ENCODE measurements at regions not wholly inside any gene's neighbourhood (a gene's known extent, or its start where the extent isn't known, plus 50 kb on each side); places are given as distances from the start of the nearest gene placed in this dataset.

DNA sequence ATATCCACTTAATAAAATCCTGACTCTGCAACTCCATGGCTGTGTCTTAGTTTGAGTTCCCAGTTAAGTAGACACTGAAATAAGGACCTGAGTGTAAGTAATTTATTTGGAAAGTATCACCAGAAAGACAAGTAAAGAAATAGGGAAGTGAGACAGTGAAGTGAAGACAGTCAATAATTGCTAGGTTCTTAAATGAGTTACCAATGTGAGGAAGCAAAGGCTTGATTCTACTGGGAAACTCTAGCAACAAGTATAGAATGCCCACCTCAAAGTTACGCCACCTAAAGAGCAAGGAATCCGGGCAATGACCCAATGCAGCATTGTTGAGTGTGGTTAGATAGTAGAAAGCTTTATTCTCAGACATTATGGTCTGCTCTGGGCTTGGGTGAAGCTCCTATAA, 383.9 kb downstream of the TLR4 start:
- TF ChIP-seq CTCF (optimal IDR thresholded peaks at IDR 0.05 in 1 of 3, IDR thresholded peaks at IDR 0.05 in 1 of 3, conservative IDR thresholded peaks at IDR 0.05 in 1 of 3; ENCODE audit: extremely low read depth in 1 of 3, insufficient read depth in 2 of 3, low read length in 3 of 3) (no peak), EZH2 (IDR thresholded peaks at IDR 0.05; ENCODE audit: low read length) (no peak)
